ENCODE measurements at regions not wholly inside any gene's neighbourhood (a gene's known extent, or its start where the extent isn't known, plus 50 kb on each side); places are given as distances from the start of the nearest gene placed in this dataset.

DNA sequence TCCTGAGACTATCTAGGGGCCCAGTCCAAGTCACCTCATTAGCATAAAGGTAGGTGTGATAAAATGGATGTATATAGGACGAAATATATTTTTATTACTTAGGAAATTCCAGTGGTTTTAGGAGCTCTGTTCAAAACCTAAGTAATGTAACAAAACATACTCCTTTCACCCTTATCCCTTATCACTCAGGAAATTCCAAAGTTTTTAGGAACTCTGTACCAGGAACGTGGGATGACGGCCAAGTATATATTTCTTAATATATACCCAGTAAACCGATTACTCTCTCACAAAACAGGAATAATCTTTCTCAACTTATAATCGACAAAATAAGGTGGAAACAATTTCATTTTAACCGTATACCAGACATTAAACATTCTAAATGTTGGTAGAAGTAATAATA lies 195.7 kb downstream of the ZPLD1 start:
- Histone ChIP-seq H3K4me1 (no peaks in the 10 kb centered on the region), H3K36me3 (no peaks in the 10 kb centered on the region), H3K9me3 (no peaks in the 10 kb centered on the region), H3K27ac (no peak overlapping the region), H3K27me3 (no peaks in the 10 kb centered on the region), H3K4me3 (replicated peaks in 1 of 3) (no peak overlapping the region)
- intact Hi-C loops (cut with DNase I) = no loop called here
- WGBS, 2 donors = 76 to 79% methylated on average over 6 of the region's 6 CpGs
- no peak for DNase-seq
- TF ChIP-seq, protein P1, sequence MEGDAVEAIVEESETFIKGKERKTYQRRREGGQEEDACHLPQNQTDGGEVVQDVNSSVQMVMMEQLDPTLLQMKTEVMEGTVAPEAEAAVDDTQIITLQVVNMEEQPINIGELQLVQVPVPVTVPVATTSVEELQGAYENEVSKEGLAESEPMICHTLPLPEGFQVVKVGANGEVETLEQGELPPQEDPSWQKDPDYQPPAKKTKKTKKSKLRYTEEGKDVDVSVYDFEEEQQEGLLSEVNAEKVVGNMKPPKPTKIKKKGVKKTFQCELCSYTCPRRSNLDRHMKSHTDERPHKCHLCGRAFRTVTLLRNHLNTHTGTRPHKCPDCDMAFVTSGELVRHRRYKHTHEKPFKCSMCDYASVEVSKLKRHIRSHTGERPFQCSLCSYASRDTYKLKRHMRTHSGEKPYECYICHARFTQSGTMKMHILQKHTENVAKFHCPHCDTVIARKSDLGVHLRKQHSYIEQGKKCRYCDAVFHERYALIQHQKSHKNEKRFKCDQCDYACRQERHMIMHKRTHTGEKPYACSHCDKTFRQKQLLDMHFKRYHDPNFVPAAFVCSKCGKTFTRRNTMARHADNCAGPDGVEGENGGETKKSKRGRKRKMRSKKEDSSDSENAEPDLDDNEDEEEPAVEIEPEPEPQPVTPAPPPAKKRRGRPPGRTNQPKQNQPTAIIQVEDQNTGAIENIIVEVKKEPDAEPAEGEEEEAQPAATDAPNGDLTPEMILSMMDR (IDR thresholded peaks at IDR 0.05) = no peak
- TF ChIP-seq POLR2A (IDR thresholded peaks at IDR 0.05) = no peak

DNA sequence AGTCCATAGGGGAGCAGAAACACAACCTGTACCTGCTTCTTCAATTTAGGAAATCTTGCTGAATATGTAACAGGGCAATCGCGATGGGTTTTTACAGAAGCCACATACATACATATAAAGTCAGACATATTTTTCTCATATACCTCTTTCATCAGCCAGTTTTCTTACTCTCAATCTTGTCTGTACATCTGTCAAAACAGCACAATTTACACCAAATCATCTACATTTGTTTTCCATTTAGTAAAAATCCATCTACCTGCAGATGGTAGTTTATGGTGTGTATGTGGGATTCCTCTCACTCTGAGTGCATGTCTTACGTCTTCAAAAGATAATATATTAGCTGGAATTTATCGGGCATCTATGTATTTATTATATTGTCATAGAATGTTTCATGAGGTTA lies 208.7 kb downstream of the ZPLD1 start:
- Histone ChIP-seq H3K4me3 (replicated peaks in 1 of 3) (no peak overlapping the region), H3K9me3 (no peaks in the 10 kb centered on the region), H3K27ac (no peak overlapping the region), H3K36me3 (no peaks in the 10 kb centered on the region), H3K27me3 (no peaks in the 10 kb centered on the region), H3K4me1 (no peaks in the 10 kb centered on the region)
- DNase-seq = no peak
- 90 to 94% methylated on average over 4 of the region's 4 CpGs for WGBS, 2 donors
- TF ChIP-seq, protein P1 (IDR thresholded peaks at IDR 0.05) = no peak
- no peak for TF ChIP-seq POLR2A (IDR thresholded peaks at IDR 0.05)
- intact Hi-C loops (cut with DNase I) = no loop called here

DNA sequence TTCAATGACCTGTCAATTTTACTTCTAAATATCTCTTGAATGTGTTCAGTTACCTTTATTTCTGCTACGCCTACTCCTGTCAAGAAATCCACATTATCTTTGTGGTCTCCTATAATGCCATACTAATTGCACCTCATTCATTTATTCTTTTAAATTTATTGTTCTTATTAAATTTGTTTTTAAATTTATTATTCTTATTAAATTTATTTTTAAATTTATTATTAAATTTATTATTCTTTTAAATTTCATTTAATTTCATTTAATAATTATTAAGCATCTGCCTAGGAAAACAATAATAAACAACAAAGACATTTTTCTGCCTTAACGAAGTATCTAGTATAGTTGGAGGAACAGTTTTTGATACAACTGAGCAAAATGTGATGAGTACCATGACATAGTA lies 211.7 kb downstream of the ZPLD1 start:
- Histone ChIP-seq H3K9me3 (no peaks in the 10 kb centered on the region), H3K4me3 (replicated peaks in 1 of 3) (no peak overlapping the region), H3K27me3 (no peaks in the 10 kb centered on the region), H3K27ac (no peak overlapping the region), H3K4me1 (no peaks in the 10 kb centered on the region), H3K36me3 (no peaks in the 10 kb centered on the region)
- intact Hi-C loops (cut with DNase I) = no loop called here
- no peak for TF ChIP-seq POLR2A (IDR thresholded peaks at IDR 0.05)
- TF ChIP-seq, protein P1 (IDR thresholded peaks at IDR 0.05) = no peak
- 92 to 93% methylated on average over 2 of the region's 2 CpGs for WGBS, 2 donors
- DNase-seq = no peak

DNA sequence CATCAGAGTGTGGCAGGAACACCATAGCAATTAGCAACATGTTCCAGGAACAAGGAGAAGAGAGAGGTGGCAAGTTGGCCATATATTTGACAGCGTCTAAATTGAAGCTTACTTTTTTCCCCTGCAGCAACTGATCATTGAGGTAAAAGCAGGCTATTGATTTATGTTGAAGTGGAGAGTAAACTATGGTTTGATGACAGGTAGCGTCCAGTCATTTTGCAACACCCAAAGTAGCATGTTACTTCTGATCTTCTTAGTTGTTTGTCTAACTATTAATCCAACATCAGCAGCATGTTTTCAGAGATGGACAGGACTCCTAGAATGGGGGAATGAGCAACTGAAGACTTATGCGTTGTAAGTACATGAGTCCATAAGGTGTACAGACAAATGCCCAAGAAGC lies 225.8 kb downstream of the ZPLD1 start:
- Histone ChIP-seq H3K36me3 (no peaks in the 10 kb centered on the region), H3K9me3 (no peaks in the 10 kb centered on the region), H3K27me3 (no peaks in the 10 kb centered on the region), H3K4me3 (replicated peaks in 1 of 3) (no peak overlapping the region), H3K27ac (no peak overlapping the region), H3K4me1 (no peaks in the 10 kb centered on the region)
- WGBS, 2 donors = 87 to 89% methylated on average over 3 of the region's 3 CpGs
- intact Hi-C loops (cut with DNase I) = no loop called here
- no peak for TF ChIP-seq POLR2A (IDR thresholded peaks at IDR 0.05)
- TF ChIP-seq, protein P1 (IDR thresholded peaks at IDR 0.05) = no peak
- no peak for DNase-seq

DNA sequence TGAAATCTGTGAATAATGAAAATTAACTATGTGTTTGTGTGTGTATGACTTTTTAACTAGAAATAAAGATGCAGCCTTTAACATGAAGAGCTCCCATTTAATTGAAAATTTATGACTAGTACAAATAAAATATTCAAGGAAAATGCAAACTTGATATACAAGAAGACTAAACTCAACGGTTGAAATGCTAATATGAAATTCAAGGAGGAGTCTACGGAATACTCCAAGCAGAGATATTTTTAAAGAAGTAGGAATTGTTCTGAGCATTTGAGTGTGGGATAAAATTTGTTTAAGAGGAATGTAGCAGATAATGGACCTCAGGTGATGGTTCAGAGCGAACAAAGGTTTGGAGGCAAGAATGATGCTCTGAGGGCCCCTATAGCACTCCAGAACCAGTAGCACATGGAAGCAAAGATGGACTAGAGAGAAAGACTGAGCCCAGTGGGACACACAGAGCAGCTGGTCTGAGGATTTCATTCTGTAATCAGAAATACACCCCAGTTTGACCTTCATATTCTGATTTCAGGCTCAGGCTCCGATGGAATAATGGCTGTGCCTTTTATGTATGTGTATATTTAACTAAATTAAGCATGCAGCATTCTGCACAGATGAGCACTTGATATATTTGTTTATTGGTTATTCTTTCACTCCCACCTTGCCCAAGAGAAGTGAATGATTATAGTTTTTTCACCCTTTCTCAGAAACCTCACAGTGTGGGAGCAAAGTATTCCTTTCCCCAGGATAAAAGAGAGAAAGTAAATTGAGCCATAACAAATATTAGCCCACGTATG lies 227.1 kb downstream of the ZPLD1 start:
- Histone ChIP-seq H3K9me3 (no peaks in the 10 kb centered on the region), H3K27ac (no peak overlapping the region), H3K36me3 (no peaks in the 10 kb centered on the region), H3K4me3 (replicated peaks in 1 of 3) (no peak overlapping the region), H3K4me1 (no peaks in the 10 kb centered on the region), H3K27me3 (no peaks in the 10 kb centered on the region)
- TF ChIP-seq, protein P1 (IDR thresholded peaks at IDR 0.05) = no peak
- intact Hi-C loops (cut with DNase I) = no loop called here
- DNase-seq = no peak
- WGBS, 2 donors = 86 to 89% methylated on average over 5 of the region's 5 CpGs
